GM12891 (cell line): ENCODE measurements at regions not wholly inside any gene's neighbourhood (a gene's known extent, or its start where the extent isn't known, plus 50 kb on each side); places are given as distances from the start of the nearest gene placed in this dataset.

Source experiments
- PAX5 ChIP-seq: IDR thresholded peaks from 2 replicates; pipeline ENCODE4 v1.6.1; 2011; ENCODE audit warnings: low read length, moderate library complexity, mild to moderate bottlenecking; ENCODE audit not compliant: insufficient read depth, severe bottlenecking
- POLR2A ChIP-seq: IDR thresholded peaks from 2 replicates; pipeline ENCODE4 v1.6.1; 2011; ENCODE audit warnings: low read depth, low read length, control low read depth
- POLR2AphosphoS5 ChIP-seq: IDR thresholded peaks from 2 replicates; pipeline ENCODE4 v1.6.1; 2011; ENCODE audit warnings: low read depth, low read length, control low read depth
- POU2F2 ChIP-seq: IDR thresholded peaks from 2 replicates; pipeline ENCODE4 v1.6.1; 2011; ENCODE audit warnings: low read depth, mild to moderate bottlenecking, control low read depth, low read length, moderate library complexity
- SPI1 ChIP-seq: IDR thresholded peaks from 2 replicates; pipeline ENCODE4 v1.6.1; 2011; ENCODE audit warnings: low read depth, low read length, control low read depth
- TAF1 ChIP-seq: IDR thresholded peaks from 2 replicates; pipeline ENCODE4 v1.6.1; 2011; ENCODE audit warnings: low read depth, low read length, control low read depth

DNA sequence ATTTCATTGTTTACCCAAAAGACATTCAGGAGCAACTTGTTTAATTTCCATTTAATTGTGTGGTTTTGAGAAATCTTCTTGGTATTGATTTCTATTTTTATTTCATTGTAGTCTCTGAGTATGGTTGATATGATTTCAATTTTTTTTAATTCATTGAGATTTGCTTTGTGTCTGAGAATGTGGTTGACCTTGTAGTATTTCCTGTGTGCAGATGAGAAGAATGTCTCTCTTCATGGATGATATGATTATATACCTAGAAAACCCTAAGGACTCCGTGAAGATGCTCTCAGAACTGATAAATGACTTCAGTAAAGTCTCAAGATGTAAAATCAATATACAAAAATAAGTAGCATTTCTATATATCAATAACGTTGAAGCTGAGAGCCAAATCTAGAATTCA, 202.4 kb upstream of the CDH9 start:
- TF ChIP-seq POLR2A, result no peak
- no peak for TF ChIP-seq POLR2AphosphoS5
- TF ChIP-seq TAF1, result no peak
- TF ChIP-seq PAX5, result no peak
- no peak for TF ChIP-seq SPI1
- TF ChIP-seq POU2F2, result no peak
